ENCODE measurements at regions not wholly inside any gene's neighbourhood (a gene's known extent, or its start where the extent isn't known, plus 50 kb on each side); places are given as distances from the start of the nearest gene placed in this dataset.
A peak's percentile ranks its signal among the peaks of the same experiment; 100 is the strongest.
"Not testable (repeated sequence)": the region's sequence is repeated elsewhere in the genome, so short reads cannot be mapped to it uniquely, and the experiment has no call there.

DNA sequence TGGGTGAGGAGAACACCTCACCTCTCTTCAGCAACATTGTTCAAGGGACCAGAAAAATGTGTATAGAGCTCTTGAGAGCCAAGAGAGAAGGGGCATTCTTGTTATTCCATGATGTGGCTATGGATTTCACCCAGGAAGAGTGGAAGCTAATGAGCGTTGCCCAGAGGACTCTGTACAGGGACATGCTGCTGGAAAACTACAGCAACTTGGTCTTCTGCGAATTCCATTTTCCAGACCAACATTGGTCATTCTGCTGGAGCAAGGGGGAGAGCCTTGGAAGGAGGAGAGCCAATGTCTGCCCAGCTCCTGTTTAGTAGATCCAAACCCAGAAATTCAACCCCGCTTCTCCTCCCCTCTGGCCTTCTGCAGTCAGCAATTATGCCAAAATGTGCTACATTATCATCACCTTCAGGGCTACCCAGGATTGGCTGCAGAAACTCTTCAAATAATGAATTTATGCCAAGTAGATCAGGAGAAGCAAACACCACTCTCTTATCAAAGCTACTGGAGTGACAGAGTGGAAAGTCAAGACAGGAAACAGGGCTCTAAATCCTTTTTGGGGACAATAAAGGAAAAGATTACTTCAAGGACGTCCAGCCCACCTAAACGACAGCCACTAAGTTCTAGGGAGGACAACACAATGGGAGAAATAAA, 707.5 kb upstream of the LUZP2 start:
- Mint-ChIP-seq H3K9me3 (ENCODE audit: unreplicated experiment) (no peaks in the 10 kb centered on the region), H3K27ac (ENCODE audit: unreplicated experiment) (peak overlapping the region; percentile 22), H3K27me3 (ENCODE audit: low read depth, unreplicated experiment) (no peaks in the 10 kb centered on the region), H3K36me3 (ENCODE audit: low read depth, unreplicated experiment) (no peaks in the 10 kb centered on the region), H3K4me1 (ENCODE audit: low read depth, unreplicated experiment) (peaks cover 14% of the 10 kb centered on the region), H3K4me3 (ENCODE audit: unreplicated experiment) (no peak overlapping the region)
- H3K9me3 ChIP-seq (ENCODE audit: insufficient read depth, low read depth, low read length): no peaks in the 10 kb centered on the region
- peaks cover 11% of the 10 kb centered on the region for H3K4me1 ChIP-seq (ENCODE audit: insufficient read depth, low read length)
- no peak overlapping the region for H3K9ac ChIP-seq (ENCODE audit: low read length)
- H3K79me2 ChIP-seq (ENCODE audit: insufficient read depth, low read length): no peaks in the 10 kb centered on the region
- no peak overlapping the region for H3K27ac ChIP-seq (ENCODE audit: low read depth, low read length)
- no peak for TF ChIP-seq EZH2 (IDR thresholded peaks at IDR 0.05; ENCODE audit: insufficient read depth, low read length)
- peak overlapping the region; percentile 38 for H2AFZ ChIP-seq (ENCODE audit: low read depth, low read length)
- no peaks in the 10 kb centered on the region for H3K27me3 ChIP-seq (ENCODE audit: insufficient read depth, low read length)
- DNase-seq (ENCODE audit: low read depth): no peak
- FAIRE-seq: no peak
- H3K36me3 ChIP-seq (ENCODE audit: insufficient read depth, low read length): no peaks in the 10 kb centered on the region
- H3K4me2 ChIP-seq (ENCODE audit: low read length): peak overlapping the region; percentile 43
- no peaks in the 10 kb centered on the region for H4K20me1 ChIP-seq (ENCODE audit: insufficient read depth, low read length)
- H3K4me3 ChIP-seq (ENCODE audit: insufficient read depth, low read depth, low read length): no peak overlapping the region

DNA sequence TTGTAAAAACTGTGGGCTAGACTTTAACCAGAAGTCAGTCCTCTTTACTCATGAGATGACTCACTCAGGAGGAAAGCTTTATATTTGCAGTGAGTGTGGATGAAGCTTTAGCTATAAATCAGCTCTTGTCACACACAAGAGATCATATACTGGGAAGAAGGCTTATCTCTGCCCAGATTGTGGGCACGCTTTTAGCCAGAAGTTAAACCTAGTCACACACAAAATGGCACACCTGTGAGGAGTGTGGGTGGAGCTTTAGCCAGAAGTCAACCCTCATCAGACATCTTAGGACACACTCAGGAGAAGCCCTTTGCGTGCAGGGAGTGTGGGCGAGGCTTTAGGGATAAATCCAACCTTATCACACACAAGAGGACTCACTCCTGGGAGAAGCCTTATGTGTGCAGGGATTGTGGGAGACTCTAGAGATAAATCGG, 706.9 kb upstream of the LUZP2 start:
- H2AFZ ChIP-seq (ENCODE audit: low read depth, low read length): peak overlapping the region; percentile 38
- H3K4me1 ChIP-seq (ENCODE audit: insufficient read depth, low read length): peaks cover 11% of the 10 kb centered on the region

DNA sequence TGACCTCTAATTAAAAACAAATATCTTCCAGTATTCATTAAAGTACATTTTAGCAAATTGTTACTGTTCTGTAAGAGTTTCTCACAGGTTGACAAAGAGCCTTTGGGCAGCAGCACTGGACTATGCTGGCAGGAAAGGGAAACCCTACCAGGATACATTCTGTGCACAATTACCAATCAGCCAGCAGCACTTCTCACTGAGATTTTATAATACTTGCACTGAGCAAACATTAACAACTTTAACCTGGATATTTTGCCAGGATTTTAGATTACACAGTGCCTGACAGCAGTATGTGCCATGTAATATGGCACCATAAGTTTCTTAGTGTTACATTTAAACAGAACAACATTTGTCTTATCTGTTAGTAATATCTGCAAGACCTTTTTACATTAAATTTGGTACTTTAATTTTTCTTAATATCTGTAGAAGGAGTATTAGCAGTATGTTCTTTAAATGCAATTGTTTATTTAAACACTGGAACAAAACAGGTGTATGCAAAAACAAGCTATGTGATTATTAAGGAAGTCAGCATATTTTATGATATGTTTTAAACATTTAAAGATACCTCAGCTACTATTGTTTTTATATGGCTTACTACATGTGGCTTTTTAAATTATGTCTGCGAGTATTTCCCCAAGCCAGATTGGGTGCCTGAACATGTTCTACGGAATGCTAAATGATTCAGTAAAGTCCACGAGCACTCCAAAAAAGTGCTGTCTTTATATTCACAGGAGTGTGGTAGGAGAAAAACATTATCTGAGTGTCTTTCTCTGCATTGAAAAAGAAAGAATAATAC, 699.0 kb upstream of the LUZP2 start:
- Mint-ChIP-seq H3K4me3 (ENCODE audit: unreplicated experiment) (no peak overlapping the region), H3K9me3 (ENCODE audit: unreplicated experiment) (no peaks in the 10 kb centered on the region), H3K4me1 (ENCODE audit: low read depth, unreplicated experiment) (peaks cover 2% of the 10 kb centered on the region), H3K36me3 (ENCODE audit: low read depth, unreplicated experiment) (no peaks in the 10 kb centered on the region), H3K27ac (ENCODE audit: unreplicated experiment) (no peak overlapping the region), H3K27me3 (ENCODE audit: low read depth, unreplicated experiment) (no peaks in the 10 kb centered on the region)
- H3K36me3 ChIP-seq (ENCODE audit: insufficient read depth, low read length): no peaks in the 10 kb centered on the region
- no peak overlapping the region for H2AFZ ChIP-seq (ENCODE audit: low read depth, low read length)
- H4K20me1 ChIP-seq (ENCODE audit: insufficient read depth, low read length): no peaks in the 10 kb centered on the region
- FAIRE-seq (no peak), DNase-seq (ENCODE audit: low read depth) (no peak)
- no peaks in the 10 kb centered on the region for H3K9me3 ChIP-seq (ENCODE audit: insufficient read depth, low read depth, low read length)
- no peak overlapping the region for H3K9ac ChIP-seq (ENCODE audit: low read length)
- no peaks in the 10 kb centered on the region for H3K4me1 ChIP-seq (ENCODE audit: insufficient read depth, low read length)
- TF ChIP-seq, protein P1, sequence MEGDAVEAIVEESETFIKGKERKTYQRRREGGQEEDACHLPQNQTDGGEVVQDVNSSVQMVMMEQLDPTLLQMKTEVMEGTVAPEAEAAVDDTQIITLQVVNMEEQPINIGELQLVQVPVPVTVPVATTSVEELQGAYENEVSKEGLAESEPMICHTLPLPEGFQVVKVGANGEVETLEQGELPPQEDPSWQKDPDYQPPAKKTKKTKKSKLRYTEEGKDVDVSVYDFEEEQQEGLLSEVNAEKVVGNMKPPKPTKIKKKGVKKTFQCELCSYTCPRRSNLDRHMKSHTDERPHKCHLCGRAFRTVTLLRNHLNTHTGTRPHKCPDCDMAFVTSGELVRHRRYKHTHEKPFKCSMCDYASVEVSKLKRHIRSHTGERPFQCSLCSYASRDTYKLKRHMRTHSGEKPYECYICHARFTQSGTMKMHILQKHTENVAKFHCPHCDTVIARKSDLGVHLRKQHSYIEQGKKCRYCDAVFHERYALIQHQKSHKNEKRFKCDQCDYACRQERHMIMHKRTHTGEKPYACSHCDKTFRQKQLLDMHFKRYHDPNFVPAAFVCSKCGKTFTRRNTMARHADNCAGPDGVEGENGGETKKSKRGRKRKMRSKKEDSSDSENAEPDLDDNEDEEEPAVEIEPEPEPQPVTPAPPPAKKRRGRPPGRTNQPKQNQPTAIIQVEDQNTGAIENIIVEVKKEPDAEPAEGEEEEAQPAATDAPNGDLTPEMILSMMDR (IDR thresholded peaks at IDR 0.05; ENCODE audit: insufficient read depth, low read depth, low read length): no peak
- TF ChIP-seq EZH2 (IDR thresholded peaks at IDR 0.05; ENCODE audit: insufficient read depth, low read length): no peak
- H3K27me3 ChIP-seq (ENCODE audit: insufficient read depth, low read length): no peaks in the 10 kb centered on the region
- H3K79me2 ChIP-seq (ENCODE audit: insufficient read depth, low read length): no peaks in the 10 kb centered on the region
- no peak overlapping the region for H3K4me3 ChIP-seq (ENCODE audit: insufficient read depth, low read depth, low read length)
- no peak overlapping the region for H3K4me2 ChIP-seq (ENCODE audit: low read length)
- no peak overlapping the region for H3K27ac ChIP-seq (ENCODE audit: low read depth, low read length)

More for the DNA sequence above, 706.9 kb upstream of the LUZP2 start:
- Histone ChIP-seq H3K27me3 (ENCODE audit: insufficient read depth, low read length) (no peaks in the 10 kb centered on the region), H3K9ac (ENCODE audit: low read length) (no peak overlapping the region), H3K4me2 (ENCODE audit: low read length) (peak overlapping the region; percentile 43), H3K4me3 (ENCODE audit: insufficient read depth, low read depth, low read length) (no peak overlapping the region), H3K36me3 (ENCODE audit: insufficient read depth, low read length) (no peaks in the 10 kb centered on the region), H3K9me3 (ENCODE audit: insufficient read depth, low read depth, low read length) (no peaks in the 10 kb centered on the region), H3K27ac (ENCODE audit: low read depth, low read length) (no peak overlapping the region), H3K79me2 (ENCODE audit: insufficient read depth, low read length) (no peaks in the 10 kb centered on the region), H4K20me1 (ENCODE audit: insufficient read depth, low read length) (no peaks in the 10 kb centered on the region)
- no peaks in the 10 kb centered on the region for H3K36me3 Mint-ChIP-seq (ENCODE audit: low read depth, unreplicated experiment)
- peaks cover 14% of the 10 kb centered on the region for H3K4me1 Mint-ChIP-seq (ENCODE audit: low read depth, unreplicated experiment)
- peak; percentile 86 for FAIRE-seq
- no peak overlapping the region for H3K4me3 Mint-ChIP-seq (ENCODE audit: unreplicated experiment)
- peak overlapping the region; percentile 41 for H3K27ac Mint-ChIP-seq (ENCODE audit: unreplicated experiment)
- peak; percentile 89 for DNase-seq (ENCODE audit: low read depth)
- TF ChIP-seq, protein P1 (IDR thresholded peaks at IDR 0.05; ENCODE audit: insufficient read depth, low read depth, low read length): no peak
- no peak for TF ChIP-seq EZH2 (IDR thresholded peaks at IDR 0.05; ENCODE audit: insufficient read depth, low read length)
- H3K27me3 Mint-ChIP-seq (ENCODE audit: low read depth, unreplicated experiment): no peaks in the 10 kb centered on the region
- no peaks in the 10 kb centered on the region for H3K9me3 Mint-ChIP-seq (ENCODE audit: unreplicated experiment)

DNA sequence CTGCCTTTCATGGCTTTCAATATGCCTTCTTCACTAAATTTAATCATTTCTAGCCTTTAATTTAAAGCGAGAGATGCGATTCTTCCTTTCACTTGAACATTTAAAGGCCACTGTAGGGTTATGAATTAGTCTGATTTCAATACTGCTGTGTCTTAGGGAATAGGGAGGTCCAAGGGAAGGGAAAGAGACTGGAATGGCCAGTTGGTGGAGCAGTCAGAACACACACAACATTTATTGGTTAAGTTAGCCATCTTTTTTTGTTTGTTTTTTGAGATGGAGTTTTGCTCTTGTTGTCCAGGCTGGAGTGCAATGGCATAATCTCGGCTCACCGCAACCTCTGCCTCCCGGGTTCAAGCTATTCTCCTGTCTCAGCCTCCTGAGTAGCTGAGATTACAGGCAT, 662.5 kb upstream of the LUZP2 start:
- not testable (repeated sequence) for H3K27ac ChIP-seq (ENCODE audit: low read depth, low read length); H4K20me1 ChIP-seq (ENCODE audit: insufficient read depth, low read length); H3K9ac ChIP-seq (ENCODE audit: low read length); H3K27me3 ChIP-seq (ENCODE audit: insufficient read depth, low read length); H3K4me1 Mint-ChIP-seq (ENCODE audit: low read depth, unreplicated experiment); H3K4me3 Mint-ChIP-seq (ENCODE audit: unreplicated experiment); FAIRE-seq; H3K36me3 Mint-ChIP-seq (ENCODE audit: low read depth, unreplicated experiment); H3K9me3 ChIP-seq (ENCODE audit: insufficient read depth, low read depth, low read length); H3K9me3 Mint-ChIP-seq (ENCODE audit: unreplicated experiment); H3K79me2 ChIP-seq (ENCODE audit: insufficient read depth, low read length); H2AFZ ChIP-seq (ENCODE audit: low read depth, low read length); H3K4me3 ChIP-seq (ENCODE audit: insufficient read depth, low read depth, low read length); H3K27ac Mint-ChIP-seq (ENCODE audit: unreplicated experiment); DNase-seq (ENCODE audit: low read depth); H3K36me3 ChIP-seq (ENCODE audit: insufficient read depth, low read length); H3K4me2 ChIP-seq (ENCODE audit: low read length); H3K27me3 Mint-ChIP-seq (ENCODE audit: low read depth, unreplicated experiment); H3K4me1 ChIP-seq (ENCODE audit: insufficient read depth, low read length)
